IMR-90 (cell line): ENCODE measurements at regions not wholly inside any gene's neighbourhood (a gene's known extent, or its start where the extent isn't known, plus 50 kb on each side); places are given as distances from the start of the nearest gene placed in this dataset.

Source experiments
- ATAC-seq: fragments of 200-7000 bp; cut with Tn5 transposase; 2 replicates; pipeline ENCODE4 v1.9.1; 2020; ENCODE audit warnings: low read depth, mild to moderate bottlenecking, moderate library complexity
- BruUV-seq: library from RNA; stranded (reverse); fragments of 400-500 nt; replicated peaks from 2 replicates; lab custom pipeline; 2021; lab: Mats Ljungman, UMichigan
- CTCF ChIA-PET: fragments of 300-600 bp; formaldehyde crosslinking; extraction: SDS; loops from one replicate; lab custom pipeline; 2021; ENCODE audit warnings: antibody characterized with exemption; lab: Yijun Ruan, JAX
- POLR2A ChIA-PET: fragments of 300-600 bp; sonication (Branson Sonifier 250); formaldehyde crosslinking; loops from one replicate; lab custom pipeline; 2022; ENCODE audit warnings: antibody characterized with exemption; ENCODE audit not compliant: unreplicated experiment; lab: Charles Lee
- DNase-seq: peaks from one replicate; pipeline ENCODE4 v3.0.0; 2013
- H2AFZ ChIP-seq: replicated peaks from 2 replicates; pipeline ENCODE3; 2013; ENCODE audit warnings: low read length, mild to moderate bottlenecking; ENCODE audit not compliant: poor library complexity
- H2AK5ac ChIP-seq: 2 replicates; pipeline ENCODE4 v1.6.1; 2013; ENCODE audit warnings: low read depth, low read length, inconsistent platforms
- H2AK9ac ChIP-seq: replicated peaks from 2 replicates; pipeline ENCODE3; 2013; ENCODE audit warnings: mild to moderate bottlenecking, low read depth, low read length, moderate library complexity; ENCODE audit not compliant: poor library complexity
- H2BK120ac ChIP-seq: 2 replicates; pipeline ENCODE4 v1.6.1; 2013; ENCODE audit warnings: low read depth, low read length, inconsistent platforms
- H2BK15ac ChIP-seq: 3 replicates; pipeline ENCODE4 v1.6.1; 2013; ENCODE audit warnings: low read depth, low read length, inconsistent platforms
- H2BK20ac ChIP-seq: 2 replicates; pipeline ENCODE4 v1.6.1; 2013; ENCODE audit warnings: low read depth, mild to moderate bottlenecking, inconsistent platforms, low read length, moderate library complexity
- H2BK5ac ChIP-seq: 2 replicates; pipeline ENCODE4 v1.6.1; 2013; ENCODE audit warnings: mild to moderate bottlenecking, low read depth, low read length, inconsistent platforms; ENCODE audit not compliant: poor library complexity, severe bottlenecking
- H3K14ac ChIP-seq: replicated peaks from 2 replicates; pipeline ENCODE4 v1.6.1; 2013; ENCODE audit warnings: low read depth, low read length, inconsistent platforms
- H3K18ac ChIP-seq: 2 replicates; pipeline ENCODE4 v1.6.1; 2013; ENCODE audit warnings: low read depth, low read length, control low read depth
- H3K23ac ChIP-seq: 2 replicates; pipeline ENCODE4 v1.6.1; 2013; ENCODE audit warnings: low read depth, low read length, inconsistent platforms
- H3K27ac ChIP-seq: 2 replicates; pipeline ENCODE4 v1.5.1; 2013; ENCODE audit warnings: mild to moderate bottlenecking, control low read depth, low read length; ENCODE audit not compliant: insufficient read depth
- H3K27me3 ChIP-seq: 2 replicates; pipeline ENCODE4 v1.6.1; 2013; ENCODE audit warnings: low read length; ENCODE audit not compliant: control insufficient read depth, insufficient read depth
- H3K36me3 ChIP-seq: 2 replicates; pipeline ENCODE4 v1.6.1; 2013; ENCODE audit warnings: low read length, mixed read lengths; ENCODE audit not compliant: control insufficient read depth, insufficient read depth
- H3K4ac ChIP-seq: 2 replicates; pipeline ENCODE4 v1.6.1; 2013; ENCODE audit warnings: low read depth, low read length, inconsistent platforms
- H3K4me1 ChIP-seq: 2 replicates; pipeline ENCODE4 v1.6.1; 2013; ENCODE audit warnings: low read length, mixed read lengths; ENCODE audit not compliant: control insufficient read depth, insufficient read depth
- H3K4me2 ChIP-seq: 2 replicates; pipeline ENCODE4 v1.6.1; 2013; ENCODE audit warnings: low read depth, mild to moderate bottlenecking, control low read depth, low read length, moderate library complexity
- H3K4me3 ChIP-seq: 2 replicates; pipeline ENCODE4 v1.5.1; 2013; ENCODE audit warnings: low read depth, mild to moderate bottlenecking, control low read depth, low read length, moderate library complexity; ENCODE audit not compliant: insufficient read depth
- H3K56ac ChIP-seq: 2 replicates; pipeline ENCODE4 v1.6.1; 2013; ENCODE audit warnings: low read length, inconsistent platforms; ENCODE audit not compliant: insufficient read depth; ENCODE audit errors: extremely low read depth
- H3K79me1 ChIP-seq, 2 experiments: 2 replicates each; pipeline ENCODE4 v1.6.1; 2013; ENCODE audit warnings: low read length in 2 of 2, inconsistent platforms in 1 of 2, low read depth in 1 of 2
- H3K9ac ChIP-seq: 2 replicates; pipeline ENCODE4 v1.6.1; 2013; ENCODE audit warnings: low read depth, low read length, control low read depth
- H3K9me1 ChIP-seq: 2 replicates; pipeline ENCODE4 v1.6.1; 2013; ENCODE audit warnings: low read length, inconsistent platforms; ENCODE audit not compliant: insufficient read depth
- H3K9me3 ChIP-seq: 2 replicates; pipeline ENCODE4 v1.6.1; 2013; ENCODE audit warnings: low read length; ENCODE audit not compliant: control insufficient read depth, insufficient read depth
- H4K20me1 ChIP-seq: 2 replicates; pipeline ENCODE4 v1.6.1; 2013; ENCODE audit warnings: low read length, inconsistent platforms; ENCODE audit not compliant: insufficient read depth
- H4K5ac ChIP-seq: 2 replicates; pipeline ENCODE4 v1.6.1; 2013; ENCODE audit warnings: mild to moderate bottlenecking, low read depth, low read length, control low read depth
- H4K8ac ChIP-seq, 2 experiments: 2 replicates each; pipeline ENCODE4 v1.6.1; 2013; ENCODE audit warnings: low read depth in 2 of 2, low read length in 2 of 2, control low read depth in 1 of 2, inconsistent platforms in 1 of 2
- H4K91ac ChIP-seq: 2 replicates; pipeline ENCODE4 v1.6.1; 2013; ENCODE audit warnings: low read depth, low read length, inconsistent platforms; ENCODE audit not compliant: insufficient read depth
- BHLHE40 ChIP-seq: fragments of 150-350 bp; IDR thresholded peaks from 2 replicates; pipeline ENCODE4 v1.6.1; 2016; ENCODE audit warnings: mild to moderate bottlenecking, low read depth, low read length
- CHD1 ChIP-seq: IDR thresholded peaks from 2 replicates; pipeline ENCODE4 v1.6.1; 2012; ENCODE audit warnings: low read depth, low read length, improper control_type of control experiment
- CTCF ChIP-seq: conservative IDR thresholded peaks from 2 replicates; pipeline ENCODE4 v1.5.1; 2012; ENCODE audit warnings: mild to moderate bottlenecking, low read depth, low read length, improper control_type of control experiment
- FOS ChIP-seq: fragments of 150-350 bp; IDR thresholded peaks from 2 replicates; pipeline ENCODE4 v1.6.1; 2016; ENCODE audit warnings: low read depth, low read length
- POLR2A ChIP-seq: IDR thresholded peaks from 2 replicates; pipeline ENCODE4 v1.6.1; 2012; ENCODE audit warnings: mild to moderate bottlenecking, low read depth, low read length
- RAD21 ChIP-seq: IDR thresholded peaks from 2 replicates; pipeline ENCODE4 v1.6.1; 2012; ENCODE audit warnings: low read length, improper control_type of control experiment
- RFX5 ChIP-seq: IDR thresholded peaks from 2 replicates; pipeline ENCODE4 v1.8.0; 2012; ENCODE audit warnings: low read depth, mild to moderate bottlenecking, low read length, moderate library complexity
- SMC3 ChIP-seq: fragments of 150-350 bp; IDR thresholded peaks from 2 replicates; pipeline ENCODE4 v1.6.1; 2016; ENCODE audit warnings: low read depth, mild to moderate bottlenecking, antibody characterized with exemption, low read length, moderate library complexity
- WGBS, 2 experiments: methylation state at CpG; one replicate each; pipeline versions ENCODE4 v1.1.5 to v1.1.7; 2013; ENCODE audit warnings: missing lambda C conversion rate in 2 of 2; ENCODE audit not compliant: insufficient read length in 1 of 2; ENCODE audit errors: extremely low coverage in 2 of 2; 5-methylcytosine and 5-hydroxymethylcytosine counted together
- dilution Hi-C: fragments of 300-500 bp; cut with HindIII; formaldehyde crosslinking; loops from one replicate; pipeline ENCODE4 v1.14.3; 2018; ENCODE audit warnings: low sequenced_read_pairs; ENCODE audit not compliant: unreplicated experiment
- in situ Hi-C: fragments of 300-500 bp; cut with MboI; formaldehyde crosslinking; loops from 3 replicates; pipeline ENCODE4 v1.14.3; 2019; ENCODE audit warnings: low sequenced_read_pairs, inconsistent platforms, mixed read lengths
- intact Hi-C: fragments of 100-400 bp; cut with micrococcal nuclease; formaldehyde crosslinking; loops from 2 replicates; pipeline ENCODE4 v1.10.0; 2022

DNA sequence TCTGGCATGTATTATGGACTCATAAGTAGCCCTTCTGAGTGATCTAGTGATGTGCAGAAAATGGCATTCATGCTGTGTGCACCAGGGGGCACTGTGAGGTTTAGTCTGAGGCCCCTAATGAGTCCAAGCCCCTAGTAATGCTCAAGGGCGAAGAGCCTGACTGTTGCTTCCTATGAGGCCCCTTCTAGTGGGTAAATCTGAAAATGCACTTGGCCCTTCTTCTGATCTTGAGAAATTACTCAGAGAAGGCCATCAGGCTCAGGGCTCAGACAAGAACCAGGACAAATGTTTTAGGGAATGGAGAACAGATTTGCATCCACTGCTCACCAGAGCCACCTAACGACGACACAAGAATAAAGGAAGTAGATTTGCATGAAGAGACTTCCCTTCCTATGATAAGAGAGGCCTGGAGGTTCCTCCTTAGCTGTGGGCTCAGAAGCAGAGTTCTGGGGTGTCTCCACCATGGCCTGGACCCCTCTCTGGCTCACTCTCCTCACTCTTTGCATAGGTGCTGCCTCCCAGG, 75.8 kb downstream of the GGTLC2 start:
- no peak overlapping the region for H2AK5ac ChIP-seq
- DNase-seq (peak; percentile 34), ATAC-seq (peak; percentile 21; the same call in 1 of the 2 replicates)
- no peak overlapping the region for H2BK20ac ChIP-seq
- ChIA-PET CTCF (no interaction called here), POLR2A (no interaction called here)
- no peak overlapping the region for H2BK15ac ChIP-seq
- no peak overlapping the region for H3K18ac ChIP-seq
- H3K36me3 ChIP-seq: no peaks in the 10 kb centered on the region
- H3K27ac ChIP-seq: no peak overlapping the region
- H3K4me1 ChIP-seq: peaks cover 13% of the 10 kb centered on the region
- BruUV-seq: no TSS peak
- in situ Hi-C loops: no loop called here
- H4K91ac ChIP-seq: no peak overlapping the region
- peaks cover 1% of the 10 kb centered on the region; the same call in 1 of the 2 replicates for H3K27me3 ChIP-seq
- no peak overlapping the region for H3K23ac ChIP-seq
- no peaks in the 10 kb centered on the region for H4K20me1 ChIP-seq
- no peak overlapping the region for H3K4me3 ChIP-seq
- no peak overlapping the region for H4K5ac ChIP-seq
- no peak for TF ChIP-seq CHD1
- peak; percentile 33; the same call in 1 of the 2 replicates for TF ChIP-seq CTCF
- no peak for TF ChIP-seq BHLHE40
- TF ChIP-seq POLR2A: no peak
- no peak for TF ChIP-seq RFX5
- no peak for TF ChIP-seq RAD21
- TF ChIP-seq SMC3: peak; percentile 14; the same call in 1 of the 2 replicates
- no peak for TF ChIP-seq FOS
- H2AK9ac ChIP-seq: no peak overlapping the region
- H3K9me3 ChIP-seq: no peaks in the 10 kb centered on the region
- no peak overlapping the region for H2BK120ac ChIP-seq
- H4K8ac ChIP-seq: no peak overlapping the region
- no peak overlapping the region for H3K4me2 ChIP-seq
- H3K56ac ChIP-seq: no peak overlapping the region
- intact Hi-C loops: no loop called here
- H3K79me1 ChIP-seq: no peaks in the 10 kb centered on the region
- no peak overlapping the region for H3K9ac ChIP-seq
- no peak overlapping the region for H2BK5ac ChIP-seq
- no peak overlapping the region for H3K14ac ChIP-seq
- peaks cover 9% of the 10 kb centered on the region; the same call in 1 of the 2 replicates for H3K9me1 ChIP-seq
- H3K4ac ChIP-seq: no peak overlapping the region
- WGBS, 2 experiments: 50% methylated on average over 1 of the region's 3 CpGs; no CpG with 5 or more reads in 1 of the 2 experiments
- H2AFZ ChIP-seq: no peak overlapping the region
- dilution Hi-C loops: no loop called here
